Choroid plexus epithelial cell (primary cell): ENCODE measurements at regions not wholly inside any gene's neighbourhood (a gene's known extent, or its start where the extent isn't known, plus 50 kb on each side); places are given as distances from the start of the nearest gene placed in this dataset.
A peak's percentile ranks its signal among the peaks of the same experiment; 100 is the strongest.

Source experiments
- DNase-seq: peaks from one replicate; pipeline ENCODE4 v3.0.0-alpha.2; 2010; ENCODE audit warnings: low read depth
- H3K4me3 ChIP-seq: 2 replicates; pipeline ENCODE4 v1.5.1; 2011; ENCODE audit warnings: low read depth, mild to moderate bottlenecking, control low read depth, low read length, moderate library complexity
- CTCF ChIP-seq: conservative IDR thresholded peaks from 2 replicates; pipeline ENCODE4 v1.5.1; 2011; ENCODE audit warnings: low read depth, mild to moderate bottlenecking, control low read depth, inconsistent platforms, low read length, moderate library complexity

GRCh38 chr9:90088856-90089255 is 484.0 kb downstream of the GADD45G start:
- no peak overlapping the region for H3K4me3 ChIP-seq
- no peak for TF ChIP-seq CTCF
- DNase-seq: no peak

DNA sequence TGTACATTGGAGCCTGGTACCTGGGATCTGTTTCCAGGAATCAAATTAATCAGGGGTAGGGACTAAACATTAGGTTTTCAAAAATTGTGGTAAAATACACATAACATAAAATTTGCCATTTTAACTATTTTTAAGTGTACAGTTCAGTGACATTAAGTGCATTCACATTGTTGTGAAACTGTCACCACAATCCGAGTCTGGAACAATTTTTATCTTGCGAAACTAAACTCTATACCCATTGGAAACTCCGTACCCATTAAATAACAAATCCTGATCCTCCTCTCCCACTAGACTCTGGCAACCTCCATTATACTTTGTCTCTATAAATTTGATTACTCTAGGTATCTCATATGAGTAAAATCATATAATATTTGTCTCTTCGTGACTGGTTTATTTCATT is 486.2 kb downstream of the GADD45G start:
- TF ChIP-seq CTCF: no peak
- H3K4me3 ChIP-seq: no peak overlapping the region
- no peak for DNase-seq

- TF ChIP-seq CTCF: no peak
- DNase-seq: no peak
- H3K4me3 ChIP-seq: no peak overlapping the region
Observed at GRCh38 chr9:90092508-90092907, 487.7 kb downstream of the GADD45G start.

GRCh38 chr9:90095682-90096081 is 490.9 kb downstream of the GADD45G start:
- H3K4me3 ChIP-seq: no peak overlapping the region
- no peak for DNase-seq
- TF ChIP-seq CTCF: no peak

- DNase-seq: no peak
- H3K4me3 ChIP-seq: no peak overlapping the region
- TF ChIP-seq CTCF: no peak
Observed at GRCh38 chr9:90097237-90097636, 492.4 kb downstream of the GADD45G start.

DNA sequence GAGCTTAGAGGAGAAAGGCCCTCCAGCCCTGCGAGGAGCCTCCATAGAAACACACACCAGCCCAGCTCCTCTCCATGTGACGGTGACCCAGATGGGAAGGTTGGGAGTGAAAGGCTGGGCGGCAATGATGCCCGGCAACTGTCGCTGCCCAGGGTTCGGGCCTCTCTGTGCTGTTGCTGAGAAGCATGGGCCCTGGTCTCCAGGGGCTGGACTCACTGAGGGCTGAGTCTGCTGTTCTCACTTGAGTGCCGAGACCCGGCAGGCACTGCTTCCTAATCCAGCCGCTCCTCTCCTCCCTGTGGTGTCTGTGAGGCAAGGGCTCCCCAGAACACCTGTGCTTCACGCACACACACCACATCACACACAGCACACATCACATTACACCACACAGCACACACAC is 493.6 kb downstream of the GADD45G start:
- TF ChIP-seq CTCF: no peak
- H3K4me3 ChIP-seq: no peak overlapping the region
- DNase-seq: no peak

DNA sequence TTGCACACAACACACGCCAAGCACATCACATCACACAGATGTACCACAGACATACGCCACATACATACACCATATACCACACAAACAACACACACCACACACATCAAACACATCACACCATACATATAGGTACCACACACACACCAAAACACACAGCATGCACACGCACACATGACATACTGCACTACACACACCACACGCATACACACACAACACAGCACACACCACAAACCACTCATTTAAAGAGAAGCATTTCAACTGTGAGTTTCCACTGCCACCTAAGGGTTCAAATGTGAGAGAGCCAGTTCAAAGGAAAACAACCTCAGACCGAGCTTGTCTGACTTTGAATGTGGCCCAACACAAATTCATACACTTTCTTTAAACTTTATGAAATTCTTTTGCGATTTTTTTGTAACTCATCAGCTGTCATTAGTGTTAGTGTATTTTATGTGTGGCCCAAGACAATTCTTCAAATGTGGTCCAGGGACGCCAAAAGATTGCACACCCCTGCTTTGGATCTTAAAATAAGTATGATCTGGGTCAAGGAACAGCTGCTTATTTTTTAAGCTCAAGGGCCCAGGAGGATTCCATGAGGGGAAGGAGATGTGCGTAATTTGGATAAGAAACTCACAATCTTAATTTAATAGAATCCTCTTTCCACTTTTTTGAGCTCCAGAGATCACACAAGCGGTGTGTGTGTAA is 494.6 kb downstream of the GADD45G start:
- H3K4me3 ChIP-seq: no peak overlapping the region
- peak; percentile 54 for TF ChIP-seq CTCF
- peak; percentile 49 for DNase-seq
